LNCaP clone FGC (cell line): ENCODE measurements at regions not wholly inside any gene's neighbourhood (a gene's known extent, or its start where the extent isn't known, plus 50 kb on each side); places are given as distances from the start of the nearest gene placed in this dataset.

Experiments used
- DNase-seq: peaks from one replicate; pipeline ENCODE4 v3.0.0-alpha.2; 2011; ENCODE audit warnings: low read depth
- H3K4me3 ChIP-seq: 2 replicates; pipeline ENCODE4 v1.5.1; 2011; ENCODE audit warnings: mild to moderate bottlenecking, low read depth, low read length, control low read depth
- TF ChIP-seq, protein P1 (sequence below): IDR thresholded peaks from 2 replicates; pipeline ENCODE4 v1.5.1; 2012; ENCODE audit warnings: mild to moderate bottlenecking; ENCODE audit not compliant: control insufficient read depth, insufficient read depth; ENCODE audit errors: extremely low read depth

DNA sequence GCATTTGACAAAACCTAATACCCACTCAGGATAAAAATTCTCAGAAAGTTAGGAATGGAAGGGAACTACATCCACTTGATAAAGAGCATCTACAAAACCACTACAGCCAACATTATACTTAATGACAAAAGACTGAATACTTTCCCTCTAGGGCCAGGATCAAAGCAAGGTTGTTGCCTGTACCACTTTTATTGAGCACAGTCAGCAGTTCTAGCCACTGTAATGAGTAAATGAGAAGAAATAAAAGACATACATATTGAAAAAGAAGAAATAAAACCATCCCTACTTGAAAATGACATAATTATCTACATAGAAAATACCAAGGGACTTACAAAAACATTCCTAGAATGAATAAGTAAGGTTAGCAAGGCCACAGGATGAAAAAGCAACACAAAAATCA, 194.8 kb upstream of the ZNF507 start:
- no peak overlapping the region for H3K4me3 ChIP-seq
- TF ChIP-seq, protein P1, sequence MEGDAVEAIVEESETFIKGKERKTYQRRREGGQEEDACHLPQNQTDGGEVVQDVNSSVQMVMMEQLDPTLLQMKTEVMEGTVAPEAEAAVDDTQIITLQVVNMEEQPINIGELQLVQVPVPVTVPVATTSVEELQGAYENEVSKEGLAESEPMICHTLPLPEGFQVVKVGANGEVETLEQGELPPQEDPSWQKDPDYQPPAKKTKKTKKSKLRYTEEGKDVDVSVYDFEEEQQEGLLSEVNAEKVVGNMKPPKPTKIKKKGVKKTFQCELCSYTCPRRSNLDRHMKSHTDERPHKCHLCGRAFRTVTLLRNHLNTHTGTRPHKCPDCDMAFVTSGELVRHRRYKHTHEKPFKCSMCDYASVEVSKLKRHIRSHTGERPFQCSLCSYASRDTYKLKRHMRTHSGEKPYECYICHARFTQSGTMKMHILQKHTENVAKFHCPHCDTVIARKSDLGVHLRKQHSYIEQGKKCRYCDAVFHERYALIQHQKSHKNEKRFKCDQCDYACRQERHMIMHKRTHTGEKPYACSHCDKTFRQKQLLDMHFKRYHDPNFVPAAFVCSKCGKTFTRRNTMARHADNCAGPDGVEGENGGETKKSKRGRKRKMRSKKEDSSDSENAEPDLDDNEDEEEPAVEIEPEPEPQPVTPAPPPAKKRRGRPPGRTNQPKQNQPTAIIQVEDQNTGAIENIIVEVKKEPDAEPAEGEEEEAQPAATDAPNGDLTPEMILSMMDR, result no peak
- no peak for DNase-seq

DNA sequence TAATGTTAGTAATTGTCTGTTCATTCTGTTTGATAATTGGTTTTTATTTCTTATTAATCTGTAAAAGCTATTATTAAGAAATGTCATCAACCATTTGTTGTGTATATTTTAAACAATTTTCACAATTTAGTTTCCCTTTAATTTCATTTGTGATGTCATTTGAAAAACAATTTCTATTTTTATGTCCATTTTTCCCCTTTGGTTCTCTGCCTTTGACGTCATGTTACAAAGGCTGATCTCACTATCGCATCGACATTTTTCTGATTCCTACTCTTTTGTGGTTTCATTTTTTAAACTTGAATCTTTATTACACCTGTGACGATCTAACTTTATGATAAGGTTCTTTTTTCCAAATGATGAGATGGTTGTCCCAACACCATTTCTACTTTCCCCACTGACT, 191.0 kb upstream of the ZNF507 start:
- TF ChIP-seq, protein P1, result no peak
- DNase-seq, result no peak
- H3K4me3 ChIP-seq, result no peak overlapping the region

DNA sequence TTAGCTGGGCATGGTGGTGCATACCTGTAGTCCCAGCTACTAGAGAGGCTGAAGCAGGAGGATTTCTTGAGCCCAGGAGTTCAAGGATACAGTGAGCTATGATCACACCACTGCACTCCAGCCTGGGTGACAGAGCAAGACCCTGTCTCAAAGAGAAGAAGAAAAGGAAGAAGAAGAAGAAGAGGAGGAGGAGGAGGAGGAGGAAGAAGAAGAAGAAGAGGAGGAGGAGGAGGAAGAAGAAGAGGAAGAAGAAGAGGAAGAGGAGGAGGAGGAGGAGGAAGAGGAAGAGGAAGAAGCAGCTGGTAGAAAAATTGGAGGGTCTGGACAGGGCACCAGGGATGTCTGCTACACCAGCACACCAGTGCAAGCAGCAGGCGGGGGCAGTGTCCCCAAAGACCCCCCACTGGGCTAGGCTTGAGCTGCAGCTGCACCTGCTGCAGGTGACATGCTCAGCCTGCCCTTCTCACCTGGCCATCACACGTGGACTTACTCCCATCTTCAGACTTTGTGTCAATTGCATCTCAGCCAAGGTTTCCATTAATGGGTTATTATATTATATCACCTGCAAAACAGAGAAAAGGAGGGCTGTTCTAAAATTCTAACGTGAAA, 180.9 kb upstream of the ZNF507 start:
- TF ChIP-seq, protein P1, result no peak
- DNase-seq, result no peak
- H3K4me3 ChIP-seq, result no peak overlapping the region

DNA sequence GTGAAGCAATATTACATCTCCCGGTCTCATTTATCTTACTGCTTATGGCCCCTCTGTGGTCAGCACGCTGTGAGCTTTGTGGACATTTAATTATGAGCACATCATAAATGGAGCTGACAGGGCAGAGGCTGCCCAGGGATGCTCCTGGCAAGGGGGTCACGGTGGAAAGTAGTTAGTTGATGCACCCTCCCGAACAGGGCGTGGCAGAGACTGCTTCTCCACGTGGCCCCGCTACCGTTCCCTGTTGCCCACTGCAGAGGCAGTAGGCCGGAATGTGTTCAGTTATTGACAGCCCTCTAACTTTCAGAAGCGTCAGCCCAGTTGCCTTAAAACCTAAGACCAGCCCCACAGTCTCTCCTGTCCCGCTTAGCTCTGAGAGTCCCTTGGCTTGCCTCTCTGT, 180.3 kb upstream of the ZNF507 start:
- TF ChIP-seq, protein P1, result no peak
- no peak for DNase-seq
- no peak overlapping the region for H3K4me3 ChIP-seq

DNA sequence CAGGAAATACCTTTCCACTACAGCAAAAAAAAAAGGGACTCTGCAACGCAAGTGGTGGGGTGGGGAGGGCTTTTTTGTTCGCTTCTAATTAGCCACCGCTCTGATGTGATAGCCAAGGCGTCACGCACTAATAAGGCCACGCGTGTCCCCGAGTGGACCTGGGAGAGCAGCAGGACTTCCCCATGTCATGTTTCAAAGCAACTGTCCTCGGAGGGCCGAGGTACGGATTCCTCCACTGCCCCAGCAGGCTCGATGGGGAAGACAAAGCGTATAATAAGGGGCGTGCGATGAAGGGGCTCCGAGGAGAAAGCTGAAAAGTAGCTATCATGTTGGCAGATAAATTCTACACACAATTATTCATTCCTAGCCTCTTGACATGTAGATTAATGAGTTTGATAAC, 179.7 kb upstream of the ZNF507 start:
- no peak overlapping the region for H3K4me3 ChIP-seq
- TF ChIP-seq, protein P1, result no peak
- DNase-seq, result no peak

DNA sequence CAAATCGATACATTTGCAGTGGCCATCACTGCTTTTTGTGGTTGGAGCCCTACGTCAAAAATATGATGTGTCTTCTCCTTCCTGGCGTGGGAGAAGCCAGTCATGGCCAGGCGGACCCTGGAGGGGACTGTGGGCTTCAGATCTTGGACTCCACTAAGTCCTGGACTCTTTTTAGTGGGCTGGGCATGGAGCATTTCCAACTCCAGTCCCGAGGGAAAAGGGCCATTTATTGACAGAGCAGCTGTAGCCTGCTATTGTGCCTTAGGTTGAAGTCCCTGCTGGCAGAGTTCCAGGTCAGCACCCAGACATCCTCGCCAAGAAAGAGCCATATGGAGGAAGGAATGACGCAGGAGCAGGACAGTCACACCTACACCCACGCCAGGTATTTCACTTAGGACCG, 179.2 kb upstream of the ZNF507 start:
- no peak for DNase-seq
- TF ChIP-seq, protein P1, result no peak
- no peak overlapping the region for H3K4me3 ChIP-seq

DNA sequence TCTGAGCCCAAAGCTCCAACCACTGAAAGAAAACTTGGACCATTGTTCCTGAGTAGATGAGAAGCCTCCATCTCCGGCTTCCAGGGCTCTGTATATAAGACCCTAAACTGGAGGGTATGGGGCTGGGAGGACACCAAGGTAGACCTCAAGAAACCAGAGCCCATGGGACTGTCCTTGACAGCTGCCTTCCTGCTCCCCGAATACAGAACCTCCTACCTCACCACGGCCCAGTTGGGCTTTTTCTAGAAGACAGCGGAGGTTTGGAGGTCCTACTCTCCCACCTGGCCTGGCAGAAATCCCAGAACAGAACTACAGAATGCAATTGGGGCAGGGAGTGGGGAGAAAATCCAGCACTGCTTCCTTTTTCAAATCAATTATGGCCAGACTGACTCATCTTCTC, 177.3 kb upstream of the ZNF507 start:
- TF ChIP-seq, protein P1, result no peak

More for the DNA sequence above, 177.3 kb upstream of the ZNF507 start:
- no peak overlapping the region for H3K4me3 ChIP-seq
- DNase-seq, result no peak
